ENCODE measurements at regions not wholly inside any gene's neighbourhood (a gene's known extent, or its start where the extent isn't known, plus 50 kb on each side); places are given as distances from the start of the nearest gene placed in this dataset.

DNA sequence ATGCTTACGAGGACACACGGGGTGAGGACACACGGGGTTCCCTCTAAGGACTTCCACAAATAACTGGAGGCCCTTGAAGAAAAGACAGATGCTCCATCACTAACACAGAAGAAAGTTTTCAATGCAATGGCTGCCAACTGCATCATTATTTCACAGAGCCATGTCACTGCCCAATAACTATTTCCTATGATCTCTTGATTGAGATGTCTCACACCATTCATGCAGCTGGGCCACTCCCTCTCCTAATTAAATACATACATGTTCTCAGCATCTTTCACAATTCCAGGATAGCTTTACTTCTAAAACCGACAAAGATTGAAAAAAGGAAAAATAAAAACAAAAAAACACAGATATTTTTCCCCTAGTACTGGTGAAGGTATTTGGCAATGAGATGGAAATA, 650.8 kb downstream of the SEMA5A start:
- intact Hi-C loops (cut with DNase I) = no loop called here
- H3K9me3 ChIP-seq (replicated peaks in 1 of 3) = no peaks in the 10 kb centered on the region
- no peak for TF ChIP-seq POLR2A (IDR thresholded peaks at IDR 0.05)
- TF ChIP-seq CTCF (IDR thresholded peaks at IDR 0.05) = no peak
- H3K4me1 ChIP-seq (replicated peaks in 1 of 2) = no peaks in the 10 kb centered on the region
- DNase-seq = no peak
- WGBS, 4 donors = 70 to 79% (median 76%) methylated on average over 4 of the region's 4 CpGs
- no peaks in the 10 kb centered on the region for H3K36me3 ChIP-seq (replicated peaks in 1 of 2)
- H3K4me3 ChIP-seq = no peak overlapping the region
- H3K27ac ChIP-seq = no peak overlapping the region
- H3K27me3 ChIP-seq = no peaks in the 10 kb centered on the region

GRCh38 chr5:8895599-8895998, 650.3 kb downstream of the SEMA5A start:
- H3K4me3 ChIP-seq = no peak overlapping the region
- H3K4me1 ChIP-seq (replicated peaks in 1 of 2) = no peaks in the 10 kb centered on the region
- no peaks in the 10 kb centered on the region for H3K27me3 ChIP-seq
- H3K27ac ChIP-seq = no peak overlapping the region
- DNase-seq = no peak
- no peaks in the 10 kb centered on the region for H3K36me3 ChIP-seq (replicated peaks in 1 of 2)
- TF ChIP-seq CTCF (IDR thresholded peaks at IDR 0.05) (no peak), POLR2A (IDR thresholded peaks at IDR 0.05) (no peak)
- intact Hi-C loops (cut with DNase I) = no loop called here
- H3K9me3 ChIP-seq (replicated peaks in 1 of 3) = no peaks in the 10 kb centered on the region
- 67 to 92% (median 70%) methylated on average over 1 of the region's 1 CpG for WGBS, 4 donors

- no peak for DNase-seq
- no peaks in the 10 kb centered on the region for H3K9me3 ChIP-seq (replicated peaks in 1 of 3)
- H3K27me3 ChIP-seq = no peaks in the 10 kb centered on the region
- intact Hi-C loops (cut with DNase I) = no loop called here
- H3K4me1 ChIP-seq (replicated peaks in 1 of 2) = no peaks in the 10 kb centered on the region
- 75 to 82% (median 79%) methylated on average over 5 of the region's 5 CpGs for WGBS, 4 donors
- no peaks in the 10 kb centered on the region for H3K36me3 ChIP-seq (replicated peaks in 1 of 2)
- TF ChIP-seq POLR2A (IDR thresholded peaks at IDR 0.05) (no peak), CTCF (IDR thresholded peaks at IDR 0.05) (no peak)
- H3K4me3 ChIP-seq = no peak overlapping the region
- H3K27ac ChIP-seq = no peak overlapping the region
These were observed 648.6 kb downstream of the SEMA5A start for GRCh38 chr5:8897316-8897715.

DNA sequence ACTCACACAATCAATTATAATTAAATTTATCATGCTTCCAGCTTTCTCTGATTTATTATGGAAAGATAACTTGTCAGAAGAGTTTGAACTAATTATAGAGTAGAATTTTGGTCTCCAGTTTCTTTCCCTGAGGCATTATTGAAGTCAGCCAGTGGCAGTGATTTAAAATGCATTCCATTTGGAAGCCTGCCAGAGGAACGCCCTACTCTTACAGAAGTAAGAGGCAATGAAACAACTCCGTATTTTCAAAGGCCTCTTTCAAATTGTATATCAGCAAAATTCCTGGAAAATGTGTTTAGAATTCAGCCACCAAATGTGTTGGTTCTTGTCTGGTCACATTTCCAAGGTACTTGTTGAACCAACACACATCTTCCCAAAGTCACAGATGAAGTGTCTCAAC, 640.9 kb downstream of the SEMA5A start:
- Histone ChIP-seq H3K27ac (no peak overlapping the region), H3K27me3 (no peaks in the 10 kb centered on the region), H3K4me1 (replicated peaks in 1 of 2) (no peaks in the 10 kb centered on the region), H3K9me3 (replicated peaks in 1 of 3) (no peaks in the 10 kb centered on the region), H3K4me3 (no peak overlapping the region), H3K36me3 (replicated peaks in 1 of 2) (no peaks in the 10 kb centered on the region)
- no peak for DNase-seq
- intact Hi-C loops (cut with DNase I) = no loop called here
- no peak for TF ChIP-seq CTCF (IDR thresholded peaks at IDR 0.05)
- no peak for TF ChIP-seq POLR2A (IDR thresholded peaks at IDR 0.05)
- WGBS, 4 donors = 17 to 26% (median 23%) methylated on average over 2 of the region's 2 CpGs
